Muscle of leg (tissue), 3 donors: ENCODE measurements at regions not wholly inside any gene's neighbourhood (a gene's known extent, or its start where the extent isn't known, plus 50 kb on each side); places are given as distances from the start of the nearest gene placed in this dataset.

Source experiments
- DNase-seq: peaks from one replicate; pipeline ENCODE4 v3.0.0; 2013
- H3K27ac ChIP-seq: one replicate; pipeline ENCODE4 v1.5.1; 2013; ENCODE audit warnings: mild to moderate bottlenecking, low read length, control low read depth
- H3K27me3 ChIP-seq: one replicate; pipeline ENCODE4 v1.6.1; 2013; ENCODE audit warnings: low read length; ENCODE audit not compliant: control insufficient read depth, insufficient read depth
- H3K36me3 ChIP-seq: one replicate; pipeline ENCODE4 v1.6.1; 2013; ENCODE audit warnings: low read length; ENCODE audit not compliant: control insufficient read depth, insufficient read depth
- H3K4me1 ChIP-seq: one replicate; pipeline ENCODE4 v1.6.1; 2013; ENCODE audit warnings: low read length; ENCODE audit not compliant: control insufficient read depth, insufficient read depth
- H3K4me3 ChIP-seq: one replicate; pipeline ENCODE4 v1.5.1; 2013; ENCODE audit warnings: low read length, control low read depth
- H3K9me3 ChIP-seq: replicated peaks from 2 replicates; pipeline ENCODE4 v1.6.1; 2013; ENCODE audit warnings: low read depth, low read length; ENCODE audit not compliant: control insufficient read depth
- WGBS: methylation state at CpG from one replicate; pipeline ENCODE4 v1.1.5; 2013; ENCODE audit warnings: missing lambda C conversion rate; ENCODE audit not compliant: insufficient coverage; 5-methylcytosine and 5-hydroxymethylcytosine counted together

GRCh38 chr9:99348289-99348688 is 126.2 kb downstream of the SEC61B start:
- no peaks in the 10 kb centered on the region for H3K27me3 ChIP-seq
- no peak overlapping the region for H3K4me3 ChIP-seq
- no peaks in the 10 kb centered on the region for H3K36me3 ChIP-seq
- H3K4me1 ChIP-seq, result peaks cover 13% of the 10 kb centered on the region
- no peaks in the 10 kb centered on the region for H3K9me3 ChIP-seq
- DNase-seq, result no peak
- no peak overlapping the region for H3K27ac ChIP-seq
- WGBS, result 72% methylated on average over 2 of the region's 2 CpGs

GRCh38 chr9:99349870-99350269 is 127.8 kb downstream of the SEC61B start:
- Histone ChIP-seq H3K4me1 (peaks cover 20% of the 10 kb centered on the region), H3K27ac (no peak overlapping the region), H3K4me3 (no peak overlapping the region), H3K9me3 (no peaks in the 10 kb centered on the region), H3K27me3 (no peaks in the 10 kb centered on the region), H3K36me3 (no peaks in the 10 kb centered on the region)
- WGBS, result no CpG with 5 or more reads among the region's 2 CpGs
- no peak for DNase-seq

- WGBS, result 20% methylated on average over 1 of the region's 1 CpG
- peaks cover 20% of the 10 kb centered on the region for H3K4me1 ChIP-seq
Observed at GRCh38 chr9:99350461-99350860, 128.4 kb downstream of the SEC61B start.

GRCh38 chr9:99351647-99352046 is 129.6 kb downstream of the SEC61B start:
- H3K27ac ChIP-seq, result no peak overlapping the region
- H3K9me3 ChIP-seq, result no peaks in the 10 kb centered on the region
- no peak overlapping the region for H3K4me3 ChIP-seq
- no peaks in the 10 kb centered on the region for H3K36me3 ChIP-seq
- peaks cover 28% of the 10 kb centered on the region for H3K4me1 ChIP-seq
- WGBS, result 92% methylated on average over 7 of the region's 7 CpGs
- no peak for DNase-seq
- H3K27me3 ChIP-seq, result no peaks in the 10 kb centered on the region

More at GRCh38 chr9:99350461-99350860, 128.4 kb downstream of the SEC61B start:
- no peak overlapping the region for H3K27ac ChIP-seq
- H3K9me3 ChIP-seq, result no peaks in the 10 kb centered on the region
- no peaks in the 10 kb centered on the region for H3K27me3 ChIP-seq
- no peaks in the 10 kb centered on the region for H3K36me3 ChIP-seq
- no peak for DNase-seq
- H3K4me3 ChIP-seq, result no peak overlapping the region

- no peak overlapping the region for H3K4me3 ChIP-seq
- no peaks in the 10 kb centered on the region for H3K36me3 ChIP-seq
- H3K27ac ChIP-seq, result peak overlapping the region; percentile 32
- H3K9me3 ChIP-seq, result no peaks in the 10 kb centered on the region
- DNase-seq, result peak; percentile 73
- H3K4me1 ChIP-seq, result peaks cover 38% of the 10 kb centered on the region
- WGBS, result 11% methylated on average over 3 of the region's 4 CpGs
- H3K27me3 ChIP-seq, result no peaks in the 10 kb centered on the region
Observed at GRCh38 chr9:99352826-99353225, 130.7 kb downstream of the SEC61B start.

- DNase-seq, result peak; percentile 35
- Histone ChIP-seq H3K9me3 (no peaks in the 10 kb centered on the region), H3K27ac (peak overlapping the region; percentile 32), H3K36me3 (no peaks in the 10 kb centered on the region), H3K4me1 (peaks cover 41% of the 10 kb centered on the region), H3K4me3 (no peak overlapping the region), H3K27me3 (no peaks in the 10 kb centered on the region)
- WGBS, result 55% methylated on average over 2 of the region's 5 CpGs
Observed at GRCh38 chr9:99353408-99353807, 131.3 kb downstream of the SEC61B start.

GRCh38 chr9:99354104-99354503 is 132.0 kb downstream of the SEC61B start:
- H3K27ac ChIP-seq, result no peak overlapping the region
- H3K4me3 ChIP-seq, result no peak overlapping the region
- H3K9me3 ChIP-seq, result no peaks in the 10 kb centered on the region
- no CpG with 5 or more reads among the region's 1 CpG for WGBS
- H3K27me3 ChIP-seq, result no peaks in the 10 kb centered on the region
- H3K4me1 ChIP-seq, result peaks cover 48% of the 10 kb centered on the region
- no peak for DNase-seq
- H3K36me3 ChIP-seq, result no peaks in the 10 kb centered on the region

GRCh38 chr9:99356512-99356971 is 134.5 kb downstream of the SEC61B start:
- Histone ChIP-seq H3K4me3 (no peak overlapping the region), H3K27ac (peak overlapping the region; percentile 31), H3K9me3 (no peaks in the 10 kb centered on the region), H3K36me3 (no peaks in the 10 kb centered on the region), H3K27me3 (peaks cover 4% of the 10 kb centered on the region), H3K4me1 (peaks cover 59% of the 10 kb centered on the region)
- 53% methylated on average over 5 of the region's 5 CpGs for WGBS
- peak; percentile 50 for DNase-seq

GRCh38 chr9:99357575-99357974 is 135.5 kb downstream of the SEC61B start:
- H3K27me3 ChIP-seq, result peaks cover 7% of the 10 kb centered on the region
- no peaks in the 10 kb centered on the region for H3K36me3 ChIP-seq
- no CpG with 5 or more reads among the region's 6 CpGs for whole genome bisulfite sequencing
- peaks cover 57% of the 10 kb centered on the region for H3K4me1 ChIP-seq
- DNase-seq, result peak; percentile 33
- H3K27ac ChIP-seq, result peak overlapping the region; percentile 25
- H3K9me3 ChIP-seq, result no peaks in the 10 kb centered on the region
- no peak overlapping the region for H3K4me3 ChIP-seq

- 80% methylated on average over 6 of the region's 7 CpGs for WGBS
- H3K4me3 ChIP-seq, result no peak overlapping the region
Observed at GRCh38 chr9:99358668-99359067, 136.6 kb downstream of the SEC61B start.

GRCh38 chr9:99359336-99359735 is 137.3 kb downstream of the SEC61B start:
- no peak overlapping the region for H3K27ac ChIP-seq
- peaks cover 7% of the 10 kb centered on the region for H3K27me3 ChIP-seq
- no peaks in the 10 kb centered on the region for H3K36me3 ChIP-seq
- peaks cover 46% of the 10 kb centered on the region for H3K4me1 ChIP-seq
- H3K9me3 ChIP-seq, result no peaks in the 10 kb centered on the region
- no peak for DNase-seq
- WGBS, result 42% methylated on average over 8 of the region's 10 CpGs
- H3K4me3 ChIP-seq, result no peak overlapping the region

More at GRCh38 chr9:99358668-99359067, 136.6 kb downstream of the SEC61B start:
- H3K4me1 ChIP-seq, result peaks cover 49% of the 10 kb centered on the region
- no peak overlapping the region for H3K27ac ChIP-seq
- no peaks in the 10 kb centered on the region for H3K36me3 ChIP-seq
- peak; percentile 23 for DNase-seq
- H3K27me3 ChIP-seq, result peaks cover 7% of the 10 kb centered on the region
- no peaks in the 10 kb centered on the region for H3K9me3 ChIP-seq
